Brain pericyte (primary cell): ENCODE measurements at regions not wholly inside any gene's neighbourhood (a gene's known extent, or its start where the extent isn't known, plus 50 kb on each side); places are given as distances from the start of the nearest gene placed in this dataset.
"Not testable (repeated sequence)": the region's sequence is repeated elsewhere in the genome, so short reads cannot be mapped to it uniquely, and the experiment has no call there.

Experiments used
- DNase-seq: peaks from one replicate; pipeline ENCODE4 v3.0.0-alpha.2; 2012; ENCODE audit warnings: low read depth, low spot score

DNA sequence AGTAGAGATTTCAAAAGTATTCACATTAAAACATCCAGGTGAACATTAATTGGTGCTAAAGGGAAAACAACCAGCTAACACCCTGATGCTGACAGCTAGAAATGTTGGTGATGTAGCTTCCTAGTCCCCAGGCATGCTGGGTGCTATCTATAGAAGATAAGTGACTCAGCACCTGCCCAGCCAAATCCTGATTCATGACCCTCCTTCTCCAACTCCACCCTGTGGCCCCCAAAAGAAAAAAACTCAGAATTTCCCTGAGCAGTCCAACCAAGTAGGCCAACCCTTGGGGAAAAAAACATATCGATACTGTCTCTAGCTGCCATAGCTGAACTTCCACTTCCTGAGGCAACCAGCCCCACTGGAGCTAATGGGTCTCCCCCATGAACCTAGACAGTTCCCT, 197.6 kb upstream of the KLF3 start:
- DNase-seq: no peak

DNA sequence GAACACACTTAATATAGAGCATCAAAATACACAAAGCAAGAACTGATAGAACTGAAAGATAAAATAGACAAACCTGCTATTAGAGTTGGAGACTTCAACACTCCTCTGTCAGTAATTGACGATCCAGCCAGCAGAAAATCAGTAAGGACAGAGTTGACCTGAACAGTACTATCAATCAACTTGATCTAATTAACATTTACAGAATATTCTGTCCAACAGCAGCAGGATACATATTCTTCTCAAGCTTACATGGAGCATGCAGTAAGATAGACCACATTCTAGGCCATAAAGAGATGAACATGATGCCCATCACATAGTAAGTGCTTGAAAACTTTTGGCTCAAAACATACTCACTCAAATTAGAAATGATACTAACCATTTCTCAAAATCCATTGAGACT, 196.7 kb upstream of the KLF3 start:
- DNase-seq: no peak

DNA sequence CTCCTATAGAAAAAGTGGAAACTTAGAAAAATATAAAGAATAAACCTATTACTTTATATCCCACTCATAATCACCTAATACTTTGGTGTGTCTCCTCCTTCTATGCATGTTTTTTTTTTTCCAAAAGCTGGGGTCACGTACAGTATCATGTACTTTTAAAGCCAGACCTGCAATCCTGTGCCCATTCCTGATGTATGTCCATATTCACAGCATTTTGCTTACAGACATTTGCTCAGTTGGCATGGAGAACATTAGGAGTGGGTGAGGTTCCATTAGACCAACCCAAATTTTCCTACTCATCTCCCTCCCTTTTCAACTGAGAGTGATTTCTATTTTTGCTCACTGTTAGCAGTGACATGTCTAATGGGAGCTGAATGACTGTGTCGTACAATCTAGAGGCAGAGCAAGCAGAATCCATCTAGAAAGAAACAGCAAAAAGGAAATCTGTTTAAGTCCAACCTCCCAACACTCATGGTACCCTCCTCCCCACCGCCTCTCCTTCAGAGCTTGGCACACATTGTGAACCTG, 195.6 kb upstream of the KLF3 start:
- DNase-seq: no peak

DNA sequence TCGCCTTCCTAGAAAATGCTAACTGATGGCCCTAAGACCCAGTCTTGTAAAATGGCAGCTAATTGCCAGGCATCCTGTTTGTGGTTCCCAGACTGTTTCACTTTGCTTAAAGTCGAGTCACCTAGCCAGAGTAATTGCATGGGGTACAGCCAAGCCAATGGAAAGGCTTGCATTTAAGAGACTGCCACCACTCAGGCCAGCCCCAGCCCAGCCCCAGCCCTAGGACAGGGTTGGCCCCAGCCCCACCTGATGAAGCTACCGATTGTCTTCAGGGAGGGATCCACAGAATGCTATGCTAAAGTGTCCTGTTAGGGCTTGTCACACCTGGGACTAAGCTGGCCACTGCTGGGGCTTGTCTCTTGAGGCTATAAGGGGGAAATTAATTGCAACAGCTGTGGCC, 194.6 kb upstream of the KLF3 start:
- DNase-seq: no peak

DNA sequence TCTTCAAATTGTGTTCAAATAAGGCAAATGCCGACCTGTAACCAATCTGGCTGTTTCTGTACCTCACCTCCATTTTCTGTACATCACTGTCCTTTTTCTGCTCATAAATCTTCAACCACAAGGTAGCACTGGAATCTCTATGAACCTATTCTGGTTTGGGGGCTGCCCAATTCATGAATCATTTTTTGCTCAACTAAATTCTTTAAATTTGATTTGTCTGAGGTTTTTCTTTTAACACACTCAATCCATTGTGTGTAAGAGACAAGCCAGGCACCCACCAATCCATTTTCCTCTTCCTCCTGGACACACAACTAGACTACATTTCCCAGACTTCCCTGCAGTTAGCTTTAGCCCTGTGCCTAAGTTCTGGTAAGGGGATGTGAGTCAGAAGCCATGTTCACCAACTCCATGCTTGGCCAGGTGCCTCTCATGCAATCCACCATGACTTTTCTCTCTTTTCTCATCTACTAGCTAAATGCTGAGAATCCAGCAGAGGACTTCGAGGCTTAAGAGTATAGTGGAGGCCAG, 193.2 kb upstream of the KLF3 start:
- no peak for DNase-seq

DNA sequence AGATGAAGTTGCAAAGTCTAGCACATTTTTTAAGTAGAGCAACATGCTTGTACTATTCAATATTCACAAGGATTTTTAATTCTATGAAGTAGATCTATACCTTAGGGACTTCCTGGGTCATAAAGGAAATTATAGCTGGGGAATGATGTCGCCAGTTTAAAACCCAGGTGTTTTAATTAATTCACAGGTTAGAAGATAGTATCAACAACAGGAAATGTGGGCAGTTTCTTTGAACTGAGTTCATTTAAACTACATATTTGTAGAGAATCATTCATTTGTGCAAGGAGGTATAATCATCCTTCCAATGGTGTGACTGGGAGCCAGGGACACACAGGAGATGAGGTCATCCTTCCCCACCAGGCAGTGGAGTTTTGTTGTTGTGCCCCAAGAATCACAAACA, 181.3 kb upstream of the KLF3 start:
- DNase-seq: no peak

DNA sequence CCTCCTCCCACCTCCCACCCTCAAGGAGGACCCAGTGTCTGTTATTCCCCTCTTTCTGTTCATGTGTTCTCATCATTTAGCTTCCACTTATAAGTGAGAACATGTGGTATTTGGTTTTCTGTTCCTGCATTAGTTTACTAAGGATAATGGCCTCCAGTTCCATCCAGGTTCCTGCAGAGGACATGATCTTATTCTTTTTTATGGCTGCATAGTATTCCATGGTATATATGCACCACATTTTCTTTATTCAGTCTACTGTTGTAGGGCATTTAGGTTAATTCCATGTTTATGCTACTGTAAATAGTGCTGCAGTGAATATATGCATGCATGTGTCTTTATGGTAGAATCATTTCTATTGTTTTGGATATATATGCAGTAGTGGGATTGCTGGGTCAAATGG, 180.4 kb upstream of the KLF3 start:
- DNase-seq: not testable (repeated sequence)

DNA sequence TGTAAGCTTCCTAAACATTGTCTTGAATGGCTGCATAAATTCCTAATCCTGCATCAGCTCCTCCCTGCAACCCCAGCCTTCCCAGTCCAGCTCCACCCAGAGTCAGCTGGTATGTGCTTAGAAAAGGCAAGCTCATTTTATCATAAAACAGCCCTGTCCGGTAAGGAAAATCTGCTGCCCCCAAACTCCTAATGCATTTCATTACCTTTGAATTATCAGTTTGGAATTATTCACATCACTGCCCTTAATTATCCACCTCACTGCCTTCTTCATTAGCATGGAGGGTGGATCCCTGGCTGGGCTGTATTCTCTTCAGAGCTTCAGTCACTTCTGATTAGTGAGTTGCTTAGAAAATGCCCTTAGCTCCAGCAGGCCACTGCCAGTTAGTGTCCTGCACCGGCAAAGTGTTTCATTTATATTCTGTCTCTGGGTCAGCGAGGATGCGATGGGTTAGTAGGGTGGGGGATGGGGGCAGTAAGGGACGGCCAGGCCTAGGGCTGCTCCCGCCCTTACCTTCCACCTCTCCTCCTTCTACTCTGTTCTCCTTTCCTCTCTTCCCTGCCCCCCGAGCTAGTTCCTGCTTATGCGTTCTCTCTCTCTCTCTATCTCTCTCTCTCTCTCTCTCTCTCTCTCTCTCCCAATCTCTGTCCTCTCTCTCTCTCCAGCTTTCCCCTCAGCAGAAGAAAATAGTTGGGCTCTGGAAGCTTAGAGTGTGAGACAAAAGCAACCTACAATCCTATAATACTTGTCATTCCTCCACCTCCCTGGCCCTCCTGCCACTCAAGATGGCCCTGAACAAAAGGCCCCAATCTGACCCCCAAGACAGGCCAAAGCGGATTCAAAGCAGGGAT, 174.8 kb upstream of the KLF3 start:
- no peak for DNase-seq

DNA sequence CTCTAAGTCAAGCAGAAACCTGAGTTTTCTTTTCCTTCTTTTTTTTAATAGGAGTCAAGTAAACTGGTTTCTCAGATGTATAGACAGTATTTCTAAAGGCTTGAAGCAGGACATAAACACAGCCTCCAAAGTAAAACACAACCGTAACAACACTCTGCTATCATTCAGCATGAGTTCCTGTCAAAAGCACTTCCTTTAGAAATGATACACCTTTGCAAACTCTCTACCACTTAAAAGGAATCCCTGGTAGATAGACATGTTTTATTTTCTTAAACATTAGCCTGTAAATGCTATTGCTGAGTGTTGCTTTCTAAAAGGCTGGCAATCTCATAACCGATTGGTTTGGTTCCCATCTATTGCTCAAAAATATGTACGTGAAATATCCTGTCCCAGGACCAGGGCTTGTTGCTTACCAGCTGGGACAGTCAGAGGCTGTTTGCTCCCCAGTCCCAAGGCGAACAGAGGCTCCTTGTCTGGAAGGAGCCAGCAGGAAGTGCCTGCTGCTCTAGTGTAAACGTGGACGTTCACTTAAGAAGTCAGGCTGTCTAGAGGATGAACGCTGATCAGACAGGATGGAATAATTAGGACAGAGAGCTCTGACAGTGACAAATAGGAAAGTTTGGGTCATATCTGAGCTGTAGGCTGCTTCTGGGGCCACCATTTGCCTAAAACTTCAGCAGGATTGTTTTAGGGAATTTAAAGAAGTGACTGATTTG, 173.9 kb upstream of the KLF3 start:
- DNase-seq: no peak

DNA sequence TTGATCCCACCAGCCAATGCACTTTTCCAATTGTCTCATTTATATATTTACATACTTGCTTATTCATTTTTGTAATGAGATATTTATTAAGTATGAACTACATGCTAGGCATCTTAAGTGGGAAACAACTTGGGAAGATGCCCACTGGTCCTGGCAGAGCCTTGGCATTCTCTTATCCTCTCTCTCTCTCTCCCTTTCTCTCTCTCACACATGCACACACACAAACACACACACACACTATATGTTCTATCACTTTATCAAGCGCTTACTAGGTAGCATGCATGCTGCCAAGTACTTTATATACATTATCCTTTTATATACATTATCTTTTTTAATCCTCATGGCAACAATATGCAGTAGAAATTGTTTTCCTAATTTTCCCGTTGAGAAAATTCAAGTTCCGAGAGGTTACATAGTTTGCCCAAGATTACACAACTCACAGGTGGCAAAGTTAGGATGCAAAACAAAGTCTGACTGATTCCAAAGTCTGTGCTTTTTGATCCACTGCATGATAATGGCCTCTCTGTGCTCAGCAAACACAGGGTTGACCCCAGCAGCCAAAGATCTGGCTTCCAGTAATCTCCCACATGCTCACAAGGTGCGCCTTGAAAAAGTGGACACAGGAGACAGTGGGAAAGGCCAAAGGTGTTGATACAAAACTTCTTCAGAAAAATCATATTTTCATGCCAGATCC, 173.1 kb upstream of the KLF3 start:
- no peak for DNase-seq

DNA sequence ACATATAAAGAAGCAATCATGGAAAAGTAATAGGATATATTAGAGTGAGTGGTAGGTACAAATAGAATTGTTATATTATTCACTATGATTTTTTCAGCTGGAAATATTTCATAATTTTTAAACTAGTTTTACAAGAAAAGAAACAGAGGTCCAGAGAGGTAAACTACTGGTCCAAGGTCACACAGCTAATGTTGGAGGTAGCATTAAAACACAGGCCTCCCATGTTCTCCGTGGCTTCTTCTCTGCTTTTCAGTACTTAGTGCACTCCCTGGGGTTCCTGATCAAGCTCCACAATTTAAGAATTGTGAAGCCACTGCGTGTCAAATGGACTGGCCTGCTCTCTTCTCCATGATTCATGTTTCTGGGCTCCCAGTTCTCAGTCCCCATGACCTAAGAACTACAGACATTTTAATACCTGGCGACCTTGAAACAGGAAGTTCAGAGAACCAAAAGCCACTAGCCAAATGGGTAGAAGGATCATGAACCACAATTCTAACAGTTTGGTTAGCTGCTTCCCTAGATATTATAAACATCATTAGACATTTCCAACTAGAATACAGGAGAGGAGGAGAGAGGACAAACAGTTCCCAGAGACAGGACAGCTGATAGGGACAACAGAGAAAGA, 172.0 kb upstream of the KLF3 start:
- no peak for DNase-seq

DNA sequence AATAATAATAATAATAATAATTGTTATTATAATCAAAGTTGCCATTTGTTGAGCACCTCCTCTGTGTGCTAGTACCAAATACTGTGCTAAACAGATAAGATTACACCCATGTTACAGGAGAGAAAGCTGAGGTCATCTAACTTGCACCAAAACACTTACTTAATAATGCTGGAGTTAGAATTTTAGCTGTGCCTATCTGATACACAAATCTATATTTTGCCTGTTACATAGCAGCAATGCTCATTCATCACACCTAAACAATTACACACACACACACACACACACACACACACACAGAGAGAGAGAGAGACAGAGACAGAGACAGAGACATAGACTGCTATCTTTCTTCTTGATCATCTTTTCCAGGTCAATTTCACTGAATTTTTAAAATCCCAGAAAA, 170.9 kb upstream of the KLF3 start:
- no peak for DNase-seq

DNA sequence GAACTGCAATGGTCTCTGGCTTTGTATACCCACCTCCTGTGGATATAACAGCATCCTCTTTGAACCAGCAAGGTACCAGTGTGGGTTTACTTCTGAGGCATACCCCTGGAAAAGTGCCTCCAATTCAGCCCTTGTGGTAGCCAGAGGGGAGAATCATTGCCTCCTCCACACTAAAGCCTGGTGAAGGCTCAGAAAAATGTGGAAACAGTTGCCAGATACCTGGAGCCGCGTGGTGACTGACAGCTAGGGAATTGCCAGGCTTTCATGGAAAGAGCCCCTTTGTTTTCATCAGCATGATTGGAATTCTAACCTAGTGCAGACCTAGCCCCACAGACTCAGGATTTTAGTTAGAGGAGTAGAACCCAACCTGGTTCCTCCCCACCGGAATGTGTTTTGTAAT, 168.6 kb upstream of the KLF3 start:
- DNase-seq: no peak

DNA sequence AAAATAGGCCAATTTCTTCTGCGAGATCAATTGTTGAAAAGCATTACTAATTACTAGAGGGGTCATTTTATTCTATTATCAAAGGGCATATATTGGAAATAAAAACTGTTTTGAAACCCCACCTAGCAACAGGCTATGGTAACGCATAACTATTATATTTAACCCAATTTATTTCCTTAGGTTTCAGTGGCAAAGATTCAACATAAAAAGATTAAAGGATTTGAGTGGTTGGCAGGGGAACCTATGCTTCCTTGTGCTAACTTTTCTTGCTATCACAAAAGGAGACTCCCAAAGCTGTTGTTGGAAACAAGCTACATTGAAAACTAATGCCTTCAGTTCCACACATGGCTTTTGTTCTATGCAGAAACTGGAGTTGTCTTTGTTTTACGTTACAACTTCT, 166.9 kb upstream of the KLF3 start:
- no peak for DNase-seq

DNA sequence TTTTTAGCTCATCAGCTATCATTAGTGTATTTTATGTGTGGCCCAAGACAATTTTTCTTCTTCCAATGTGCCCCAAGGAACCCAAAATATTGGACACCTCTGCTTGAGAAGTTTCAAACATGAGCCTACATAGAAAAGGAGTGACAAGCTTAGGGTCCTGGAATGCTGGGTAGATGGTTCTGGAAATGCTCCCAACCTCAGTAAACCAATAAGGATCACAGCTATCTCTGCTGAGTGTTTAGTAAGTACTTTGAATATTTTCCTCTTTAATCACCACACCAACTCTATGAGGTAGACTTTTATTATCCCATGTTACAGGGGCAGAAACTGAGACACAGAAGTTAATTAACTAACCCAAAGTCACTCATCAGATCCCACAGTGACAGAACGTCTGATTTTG, 164.9 kb upstream of the KLF3 start:
- no peak for DNase-seq

DNA sequence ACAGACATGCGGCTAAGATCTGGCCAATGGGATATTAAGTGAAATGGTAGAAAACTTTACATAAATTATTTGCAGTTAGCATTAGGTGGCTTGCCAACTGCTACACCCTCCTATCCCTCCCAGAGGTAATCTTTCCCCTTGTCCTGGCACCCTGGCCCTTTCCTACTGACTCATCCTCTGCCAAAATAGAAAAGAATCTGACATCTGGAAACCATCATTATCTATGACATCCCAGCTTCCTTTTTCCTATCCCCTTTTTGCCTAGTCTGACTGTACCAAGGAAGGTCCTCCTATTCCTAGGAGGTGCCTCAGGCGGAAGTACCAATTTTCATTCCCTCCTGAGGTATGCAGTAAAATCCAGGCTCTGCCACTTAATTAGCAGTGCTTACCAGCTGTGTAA, 163.6 kb upstream of the KLF3 start:
- no peak for DNase-seq

DNA sequence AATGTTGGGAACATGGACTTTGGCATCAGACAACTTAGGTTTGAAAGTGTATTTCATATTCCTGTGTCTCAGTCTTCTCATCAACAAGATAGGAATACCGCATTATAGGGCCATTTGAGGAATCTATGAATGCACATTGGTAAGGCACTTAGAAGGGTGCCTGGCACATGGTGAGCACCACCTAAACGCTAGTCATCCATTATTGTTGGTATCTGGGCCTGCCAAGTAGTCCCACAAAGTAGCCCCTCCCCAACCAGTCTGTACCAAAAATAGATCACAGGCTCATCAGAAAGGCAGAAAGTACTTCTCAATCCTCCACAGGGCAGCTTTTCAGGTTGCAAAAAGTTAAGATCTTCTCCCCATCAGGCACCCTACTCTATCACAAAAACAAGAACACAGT, 162.3 kb upstream of the KLF3 start:
- DNase-seq: no peak

DNA sequence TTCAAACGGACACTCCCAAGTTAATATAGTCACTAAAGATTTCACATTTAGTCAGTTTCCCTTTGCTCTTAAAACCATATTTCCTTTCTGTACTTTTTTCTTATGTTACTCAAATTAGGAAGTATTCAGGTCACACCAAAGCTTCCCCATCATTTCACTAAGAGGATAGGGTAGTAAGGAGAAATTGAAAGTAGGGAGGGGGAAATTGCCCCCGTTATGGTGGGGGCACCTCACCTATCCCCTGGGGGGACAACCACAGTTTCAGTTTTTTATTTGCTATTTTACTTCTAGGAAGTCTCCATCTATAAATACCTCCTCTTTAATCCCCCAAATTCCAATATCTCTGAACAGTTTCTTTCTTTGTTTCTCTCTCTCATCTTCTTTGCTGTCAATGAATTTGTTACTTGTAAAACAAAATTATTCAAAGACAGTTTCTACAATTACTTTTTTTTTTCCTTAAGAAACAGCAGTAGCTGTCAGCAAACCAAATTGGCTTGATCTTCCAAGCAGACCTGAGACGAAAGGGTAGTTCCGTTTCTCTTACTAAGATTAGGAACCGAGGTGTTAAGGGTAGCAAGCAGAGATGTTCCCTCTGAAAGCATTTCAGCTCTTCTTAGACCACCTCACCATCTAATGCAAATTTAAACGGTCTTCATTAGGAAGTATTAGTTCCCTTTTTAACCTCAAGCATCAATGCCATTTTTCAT, 160.2 kb upstream of the KLF3 start:
- DNase-seq: no peak

DNA sequence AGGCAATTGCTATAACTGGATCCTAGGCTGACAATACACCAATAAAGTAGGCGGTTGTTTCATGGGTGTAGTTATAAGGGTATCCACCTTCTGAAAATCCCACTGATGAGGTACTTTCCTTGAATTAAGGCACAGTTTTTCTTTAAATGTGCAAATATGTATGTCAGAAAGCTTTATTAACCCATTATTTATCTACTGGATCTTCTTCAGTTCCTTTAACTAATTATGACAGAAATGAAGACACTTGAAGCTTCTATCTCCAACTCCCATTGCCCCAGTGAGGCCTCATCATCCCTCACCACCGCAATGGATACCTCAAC, 159.6 kb upstream of the KLF3 start:
- DNase-seq: no peak

DNA sequence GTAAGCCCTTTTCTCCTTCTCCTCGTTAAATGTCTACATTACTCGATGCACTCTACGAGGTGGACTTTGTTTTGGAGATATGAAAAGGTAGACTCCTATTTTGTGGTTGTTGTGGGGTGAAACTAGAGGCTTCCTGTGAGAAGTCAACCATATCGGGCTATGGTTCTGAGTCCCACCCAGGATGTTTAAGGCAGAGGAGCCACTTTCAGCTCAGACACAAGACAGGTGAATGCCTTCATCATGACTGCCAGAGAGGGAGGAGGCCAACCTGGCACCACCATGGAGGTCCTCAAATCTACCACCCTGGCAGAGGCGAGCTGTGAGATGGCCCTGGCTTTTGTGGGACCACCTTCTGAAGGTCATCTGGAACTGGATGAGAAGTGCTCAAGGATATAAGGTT, 154.4 kb upstream of the KLF3 start:
- DNase-seq: no peak

DNA sequence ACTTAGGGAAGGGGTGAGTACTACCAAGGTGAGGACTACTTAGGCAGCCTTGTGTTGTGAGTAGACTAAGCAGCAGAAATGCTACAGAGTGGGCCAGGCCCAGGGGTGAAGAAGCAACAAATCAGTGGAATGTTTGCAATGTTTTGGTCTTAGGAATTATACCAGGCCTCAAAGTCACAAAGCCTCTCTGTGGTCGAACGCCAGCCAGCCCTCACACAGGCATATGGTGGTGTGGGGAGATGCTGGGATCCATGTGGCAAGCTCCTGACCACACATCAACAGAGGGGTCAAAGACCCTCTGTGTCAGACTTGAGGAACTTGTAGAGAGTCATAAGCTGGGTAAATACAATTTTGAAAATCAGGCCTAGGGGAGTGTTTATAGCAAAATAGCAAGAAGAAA, 153.8 kb upstream of the KLF3 start:
- no peak for DNase-seq
